ENCODE measurements at regions not wholly inside any gene's neighbourhood (a gene's known extent, or its start where the extent isn't known, plus 50 kb on each side); places are given as distances from the start of the nearest gene placed in this dataset.
A peak's percentile ranks its signal among the peaks of the same experiment; 100 is the strongest.
"Not testable (repeated sequence)": the region's sequence is repeated elsewhere in the genome, so short reads cannot be mapped to it uniquely, and the experiment has no call there.

- Mint-ChIP-seq H3K27ac (no peak overlapping the region), H3K9me3 (peaks cover 0 to 6% (median 0%) of the 10 kb centered on the region in 6 donors), H3K27me3 (ENCODE audit: low read depth in 3 of 3) (peaks cover 0 to 1% (median 0%) of the 10 kb centered on the region in 3 donors), H3K4me1 (no peaks in the 10 kb centered on the region), H3K36me3 (no peaks in the 10 kb centered on the region), H3K4me3 (no peak overlapping the region)
- DNase-seq: no peak
These were observed 116.4 kb upstream of the FANCL start for GRCh38 chr2:58357521-58357920.

GRCh38 chr2:58354230-58354629 lies 113.1 kb upstream of the FANCL start:
- no peak for DNase-seq
- Mint-ChIP-seq H3K36me3 (no peaks in the 10 kb centered on the region), H3K9me3 (peaks cover 0 to 6% (median 0%) of the 10 kb centered on the region in 6 donors), H3K27ac (no peak overlapping the region), H3K4me1 (no peaks in the 10 kb centered on the region), H3K4me3 (no peak overlapping the region), H3K27me3 (ENCODE audit: low read depth in 3 of 3) (peaks cover 0 to 3% (median 0%) of the 10 kb centered on the region in 3 donors)

- peak in 2 of 3 donors; percentile 1 to 9 for DNase-seq
- Mint-ChIP-seq H3K27ac (no peak overlapping the region), H3K9me3 (peaks cover 0 to 4% (median 0%) of the 10 kb centered on the region in 6 donors), H3K4me1 (no peaks in the 10 kb centered on the region), H3K27me3 (ENCODE audit: low read depth in 3 of 3) (peaks cover 0 to 2% (median 0%) of the 10 kb centered on the region in 3 donors), H3K4me3 (no peak overlapping the region), H3K36me3 (no peaks in the 10 kb centered on the region)
These were observed 109.4 kb upstream of the FANCL start for GRCh38 chr2:58350484-58350883.

GRCh38 chr2:58347810-58348209 lies 106.7 kb upstream of the FANCL start:
- H3K27ac Mint-ChIP-seq: no peak overlapping the region
- no peak overlapping the region for H3K4me3 Mint-ChIP-seq
- H3K4me1 Mint-ChIP-seq: no peaks in the 10 kb centered on the region
- H3K9me3 Mint-ChIP-seq: peaks cover 0 to 13% (median 4%) of the 10 kb centered on the region in 6 donors
- peaks cover 0 to 2% (median 0%) of the 10 kb centered on the region in 3 donors for H3K27me3 Mint-ChIP-seq (ENCODE audit: low read depth in 3 of 3)
- H3K36me3 Mint-ChIP-seq: peaks cover 0 to 3% (median 0%) of the 10 kb centered on the region in 3 donors
- no peak for DNase-seq

DNA sequence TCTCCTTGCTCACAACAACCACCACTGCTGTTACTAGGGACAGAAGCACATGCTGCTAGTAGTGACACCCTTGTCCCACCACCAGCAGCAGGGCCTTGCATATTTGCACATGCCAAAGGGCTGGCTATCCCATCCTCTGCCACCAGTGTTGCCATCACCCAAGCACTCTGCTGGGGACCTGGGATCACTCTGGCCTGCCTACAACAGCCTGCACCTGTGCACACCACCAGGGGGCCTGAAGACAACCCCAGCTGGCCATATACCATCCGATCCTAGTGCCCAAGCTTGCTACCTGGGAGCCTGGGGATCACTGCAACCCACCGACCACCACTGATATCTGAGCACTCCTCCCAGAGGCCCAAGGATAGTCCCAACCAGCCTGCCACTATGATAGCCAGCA lies 99.9 kb upstream of the FANCL start:
- Mint-ChIP-seq H3K36me3 (peaks cover 0 to 6% (median 3%) of the 10 kb centered on the region in 3 donors), H3K27ac (no peak overlapping the region), H3K9me3 (peaks cover 4 to 22% (median 10%) of the 10 kb centered on the region in 6 donors), H3K27me3 (ENCODE audit: low read depth in 3 of 3) (peaks cover 0 to 2% (median 0%) of the 10 kb centered on the region in 3 donors), H3K4me1 (no peaks in the 10 kb centered on the region), H3K4me3 (no peak overlapping the region)
- no peak for DNase-seq

GRCh38 chr2:58339548-58340243 lies 98.6 kb upstream of the FANCL start:
- Mint-ChIP-seq H3K27ac (no peak overlapping the region), H3K9me3 (peaks cover 4 to 22% (median 10%) of the 10 kb centered on the region in 6 donors), H3K36me3 (peaks cover 0 to 6% (median 3%) of the 10 kb centered on the region in 3 donors), H3K4me1 (no peaks in the 10 kb centered on the region), H3K4me3 (no peak overlapping the region), H3K27me3 (ENCODE audit: low read depth in 3 of 3) (peaks cover 0 to 2% (median 0%) of the 10 kb centered on the region in 3 donors)
- no peak for DNase-seq

- no peak for DNase-seq
- Mint-ChIP-seq H3K27me3 (ENCODE audit: low read depth in 3 of 3) (no peaks in the 10 kb centered on the region), H3K4me1 (peaks cover 0 to 6% of the 10 kb centered on the region in 2 donors), H3K27ac (no peak overlapping the region), H3K9me3 (peaks cover 0 to 2% (median under 1%) of the 10 kb centered on the region in 6 donors), H3K36me3 (no peaks in the 10 kb centered on the region), H3K4me3 (no peak overlapping the region)
These were observed 95.3 kb upstream of the FANCL start for GRCh38 chr2:58336416-58336815.

DNA sequence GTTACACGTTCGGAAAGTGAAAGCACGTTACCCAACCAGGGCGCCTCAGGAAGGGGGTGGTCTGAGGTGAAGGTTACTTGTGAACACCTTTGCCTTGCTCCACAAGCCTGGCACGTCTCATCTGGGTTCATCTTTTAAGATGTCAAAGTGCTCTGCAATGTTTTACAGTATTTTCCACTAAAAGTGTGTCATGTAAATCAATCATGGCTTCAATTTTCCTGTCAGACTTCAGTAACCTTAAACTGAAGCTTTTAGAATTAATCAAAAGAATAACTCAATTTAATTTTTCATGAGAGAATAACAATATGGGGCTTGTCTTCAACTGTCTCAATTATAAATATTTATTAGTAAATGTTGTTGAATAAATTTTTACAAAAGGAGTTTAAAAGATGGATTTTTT lies 93.3 kb upstream of the FANCL start:
- Mint-ChIP-seq H3K4me3 (no peak overlapping the region), H3K4me1 (peaks cover 0 to 6% of the 10 kb centered on the region in 2 donors), H3K36me3 (no peaks in the 10 kb centered on the region), H3K9me3 (peaks cover 0 to 1% (median 0%) of the 10 kb centered on the region in 6 donors), H3K27ac (no peak overlapping the region), H3K27me3 (ENCODE audit: low read depth in 3 of 3) (peaks cover 0 to 2% (median 1%) of the 10 kb centered on the region in 3 donors)
- DNase-seq: no peak

GRCh38 chr2:58325296-58325895 lies 84.3 kb upstream of the FANCL start:
- not testable (repeated sequence) for DNase-seq; H3K4me3 Mint-ChIP-seq; H3K27me3 Mint-ChIP-seq (ENCODE audit: low read depth in 3 of 3); H3K36me3 Mint-ChIP-seq; H3K4me1 Mint-ChIP-seq; H3K27ac Mint-ChIP-seq
- peaks cover 0 to 11% (median 3%) of the 10 kb centered on the region in 6 donors for H3K9me3 Mint-ChIP-seq

- Mint-ChIP-seq H3K36me3 (no peaks in the 10 kb centered on the region), H3K4me3 (no peak overlapping the region), H3K27me3 (ENCODE audit: low read depth in 3 of 3) (peaks cover 0 to 3% (median 0%) of the 10 kb centered on the region in 3 donors), H3K4me1 (no peaks in the 10 kb centered on the region), H3K9me3 (peaks cover 0 to 2% (median under 1%) of the 10 kb centered on the region in 6 donors), H3K27ac (no peak overlapping the region)
- DNase-seq: no peak
These were observed 78.4 kb upstream of the FANCL start for GRCh38 chr2:58319481-58319880.

- not testable (repeated sequence) for H3K9me3 Mint-ChIP-seq; H3K36me3 Mint-ChIP-seq; H3K4me1 Mint-ChIP-seq; H3K4me3 Mint-ChIP-seq; H3K27ac Mint-ChIP-seq; H3K27me3 Mint-ChIP-seq (ENCODE audit: low read depth in 3 of 3); DNase-seq
These were observed 77.8 kb upstream of the FANCL start for GRCh38 chr2:58318949-58319348.

GRCh38 chr2:58313926-58314325 lies 72.8 kb upstream of the FANCL start:
- DNase-seq: no peak
- Mint-ChIP-seq H3K36me3 (no peaks in the 10 kb centered on the region), H3K4me3 (no peak overlapping the region), H3K27me3 (ENCODE audit: low read depth in 3 of 3) (peaks cover 0 to 3% (median 0%) of the 10 kb centered on the region in 3 donors), H3K4me1 (no peaks in the 10 kb centered on the region), H3K9me3 (peaks cover 0 to 3% (median 1%) of the 10 kb centered on the region in 6 donors), H3K27ac (no peak overlapping the region)

GRCh38 chr2:58308435-58308834 lies 67.3 kb upstream of the FANCL start:
- Mint-ChIP-seq H3K27me3 (ENCODE audit: low read depth in 3 of 3) (peaks cover 0 to 2% (median 2%) of the 10 kb centered on the region in 3 donors), H3K9me3 (peaks cover 0 to 9% (median 0%) of the 10 kb centered on the region in 6 donors)

DNA sequence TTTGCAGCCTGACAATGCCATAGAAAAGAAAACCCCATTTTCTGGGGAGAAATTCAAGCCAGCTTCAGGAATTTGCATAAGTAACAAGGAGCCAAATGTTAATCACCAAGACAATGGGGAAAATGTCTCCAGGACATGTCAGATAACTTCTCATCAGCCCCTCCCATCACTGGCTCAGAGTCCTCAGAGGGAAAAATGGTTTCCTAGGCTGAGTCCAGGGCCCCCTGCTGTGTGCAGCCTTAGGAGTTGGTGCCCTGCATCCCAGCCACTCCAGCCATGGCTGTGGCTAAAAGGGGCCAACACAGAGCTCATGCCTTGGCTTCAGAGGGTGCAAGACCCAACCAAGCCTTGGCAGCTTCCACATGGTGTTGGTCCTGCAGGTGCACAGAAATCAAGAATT lies 63.7 kb upstream of the FANCL start:
- peaks cover 0 to 2% (median 2%) of the 10 kb centered on the region in 3 donors for H3K27me3 Mint-ChIP-seq (ENCODE audit: low read depth in 3 of 3)

More at GRCh38 chr2:58308435-58308834, 67.3 kb upstream of the FANCL start:
- Mint-ChIP-seq H3K27ac (no peak overlapping the region), H3K36me3 (no peaks in the 10 kb centered on the region), H3K4me1 (no peaks in the 10 kb centered on the region), H3K4me3 (no peak overlapping the region)
- no peak for DNase-seq

More for the DNA sequence above, 63.7 kb upstream of the FANCL start:
- no peaks in the 10 kb centered on the region for H3K36me3 Mint-ChIP-seq
- no peak for DNase-seq
- H3K27ac Mint-ChIP-seq: no peak overlapping the region
- peaks cover 0 to 9% (median 0%) of the 10 kb centered on the region in 6 donors for H3K9me3 Mint-ChIP-seq
- no peak overlapping the region for H3K4me3 Mint-ChIP-seq
- no peaks in the 10 kb centered on the region for H3K4me1 Mint-ChIP-seq

Measured in immature natural killer cell (primary cell).